ENCODE measurements at regions not wholly inside any gene's neighbourhood (a gene's known extent, or its start where the extent isn't known, plus 50 kb on each side); places are given as distances from the start of the nearest gene placed in this dataset.
"Not testable (repeated sequence)": the region's sequence is repeated elsewhere in the genome, so short reads cannot be mapped to it uniquely, and the experiment has no call there.

DNA sequence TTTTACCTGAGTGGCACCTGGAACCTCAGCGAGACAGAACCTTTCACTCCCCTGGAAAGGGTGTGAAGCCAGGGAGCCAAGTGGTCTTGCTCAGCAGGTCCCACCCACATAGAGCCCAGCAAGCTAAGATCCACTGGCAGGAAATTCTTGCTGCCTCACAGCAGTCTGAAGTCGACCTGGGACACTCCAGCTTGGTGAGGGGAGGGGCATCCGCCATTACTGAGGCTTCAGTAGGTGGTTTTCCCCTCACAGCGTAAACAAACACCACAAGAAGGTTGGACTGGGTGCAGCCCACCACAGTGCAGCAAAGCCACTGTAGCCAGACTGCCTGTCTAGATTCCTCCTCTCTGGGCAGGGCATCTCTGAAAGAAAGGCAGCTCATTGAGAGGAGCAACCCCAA lies 134.7 kb upstream of the RSPO3 start:
- TF ChIP-seq, protein P1, sequence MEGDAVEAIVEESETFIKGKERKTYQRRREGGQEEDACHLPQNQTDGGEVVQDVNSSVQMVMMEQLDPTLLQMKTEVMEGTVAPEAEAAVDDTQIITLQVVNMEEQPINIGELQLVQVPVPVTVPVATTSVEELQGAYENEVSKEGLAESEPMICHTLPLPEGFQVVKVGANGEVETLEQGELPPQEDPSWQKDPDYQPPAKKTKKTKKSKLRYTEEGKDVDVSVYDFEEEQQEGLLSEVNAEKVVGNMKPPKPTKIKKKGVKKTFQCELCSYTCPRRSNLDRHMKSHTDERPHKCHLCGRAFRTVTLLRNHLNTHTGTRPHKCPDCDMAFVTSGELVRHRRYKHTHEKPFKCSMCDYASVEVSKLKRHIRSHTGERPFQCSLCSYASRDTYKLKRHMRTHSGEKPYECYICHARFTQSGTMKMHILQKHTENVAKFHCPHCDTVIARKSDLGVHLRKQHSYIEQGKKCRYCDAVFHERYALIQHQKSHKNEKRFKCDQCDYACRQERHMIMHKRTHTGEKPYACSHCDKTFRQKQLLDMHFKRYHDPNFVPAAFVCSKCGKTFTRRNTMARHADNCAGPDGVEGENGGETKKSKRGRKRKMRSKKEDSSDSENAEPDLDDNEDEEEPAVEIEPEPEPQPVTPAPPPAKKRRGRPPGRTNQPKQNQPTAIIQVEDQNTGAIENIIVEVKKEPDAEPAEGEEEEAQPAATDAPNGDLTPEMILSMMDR (IDR thresholded peaks at IDR 0.05; ENCODE audit: extremely low read depth, insufficient read depth, missing control alignments), result no peak
- DNase-seq (ENCODE audit: low spot score), result no peak
- in situ Hi-C loops (cut with MboI; ENCODE audit: low pct_unique_long_range_greater_than_20kb, low sequenced_read_pairs, unreplicated experiment), result no loop called here

DNA sequence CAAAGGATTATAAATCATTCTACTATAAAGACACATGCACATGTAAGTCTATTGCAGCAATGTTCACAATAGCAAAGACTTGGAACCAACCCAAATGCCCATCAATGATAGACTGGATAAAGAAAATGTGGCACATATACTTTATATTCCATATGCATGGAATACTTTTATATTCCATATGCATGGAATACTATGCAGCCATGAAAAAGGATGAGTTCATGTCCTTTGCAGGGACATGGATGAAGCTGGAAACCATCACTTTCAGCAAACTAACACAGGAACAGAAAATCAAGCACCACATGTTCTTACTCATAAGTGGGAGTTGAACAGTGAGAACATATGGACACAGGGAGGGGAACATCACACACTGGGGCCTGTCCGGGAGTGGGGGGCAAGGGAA lies 130.3 kb upstream of the RSPO3 start:
- DNase-seq (ENCODE audit: low spot score); in situ Hi-C loops (cut with MboI; ENCODE audit: low pct_unique_long_range_greater_than_20kb, low sequenced_read_pairs, unreplicated experiment): not testable (repeated sequence)

DNA sequence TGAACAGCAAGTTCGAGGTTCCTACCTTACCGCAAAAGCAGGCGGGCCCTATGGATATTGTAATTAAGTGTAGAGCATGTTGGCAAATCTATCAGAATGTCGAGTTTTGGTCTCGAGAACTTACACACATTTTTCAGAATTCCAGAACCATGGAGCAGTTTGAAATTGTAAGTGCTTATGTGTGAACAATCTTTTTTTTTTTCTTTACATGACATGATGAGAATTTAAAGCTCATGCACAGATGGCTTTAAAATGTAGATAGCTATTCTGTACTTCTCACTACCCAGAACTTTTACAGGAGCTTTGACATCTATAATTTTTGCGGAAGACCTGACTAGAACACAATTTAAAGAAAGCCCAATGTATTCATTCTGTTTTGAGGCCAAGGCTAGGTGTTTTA lies 117.8 kb upstream of the RSPO3 start:
- no peak for DNase-seq (ENCODE audit: low spot score)
- in situ Hi-C loops (cut with MboI; ENCODE audit: low pct_unique_long_range_greater_than_20kb, low sequenced_read_pairs, unreplicated experiment), result no loop called here
- TF ChIP-seq, protein P1 (IDR thresholded peaks at IDR 0.05; ENCODE audit: extremely low read depth, insufficient read depth, missing control alignments), result no peak

DNA sequence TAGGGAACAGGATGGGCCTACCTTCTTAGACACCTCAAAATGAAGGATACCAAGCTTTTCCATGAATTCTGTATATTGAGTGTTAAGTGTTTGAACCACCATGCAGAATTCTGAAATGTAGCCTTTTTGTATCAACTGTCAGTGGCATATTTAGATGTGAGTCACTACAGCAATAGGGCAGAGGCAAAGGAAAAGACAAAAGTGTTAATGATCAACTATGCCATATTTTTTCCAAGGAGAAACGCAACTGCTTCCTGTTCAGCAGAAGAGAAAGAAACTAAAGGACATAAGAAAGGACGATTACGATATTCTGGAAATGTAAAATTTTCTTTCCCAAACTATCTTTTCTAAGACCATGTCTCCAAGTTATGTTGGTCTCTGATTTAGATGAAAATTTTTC lies 104.6 kb upstream of the RSPO3 start:
- TF ChIP-seq, protein P1 (IDR thresholded peaks at IDR 0.05; ENCODE audit: extremely low read depth, insufficient read depth, missing control alignments), result no peak
- DNase-seq (ENCODE audit: low spot score), result no peak
- in situ Hi-C loops (cut with MboI; ENCODE audit: low pct_unique_long_range_greater_than_20kb, low sequenced_read_pairs, unreplicated experiment), result no loop called here

DNA sequence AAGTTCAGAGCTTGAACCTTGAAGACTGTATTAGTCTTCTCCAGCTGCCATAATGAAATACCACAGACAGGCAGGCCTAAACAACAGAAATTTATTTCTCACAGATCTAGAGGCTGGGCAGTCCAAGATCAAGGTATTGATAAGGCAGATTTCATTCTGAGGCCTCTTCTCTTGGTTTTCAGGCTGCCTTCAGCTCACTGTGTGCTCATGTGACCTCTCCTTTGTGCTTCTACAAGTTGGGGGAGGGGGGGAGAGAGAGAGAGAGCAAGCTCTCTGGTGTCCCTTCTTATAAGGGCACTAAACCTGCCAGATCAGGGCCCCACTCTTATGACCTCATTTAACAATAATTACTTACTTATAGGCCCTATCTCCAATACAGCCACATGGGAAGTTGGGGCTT lies 102.6 kb upstream of the RSPO3 start:
- no peak for DNase-seq (ENCODE audit: low spot score)
- in situ Hi-C loops (cut with MboI; ENCODE audit: low pct_unique_long_range_greater_than_20kb, low sequenced_read_pairs, unreplicated experiment), result no loop called here
- TF ChIP-seq, protein P1 (IDR thresholded peaks at IDR 0.05; ENCODE audit: extremely low read depth, insufficient read depth, missing control alignments), result no peak

DNA sequence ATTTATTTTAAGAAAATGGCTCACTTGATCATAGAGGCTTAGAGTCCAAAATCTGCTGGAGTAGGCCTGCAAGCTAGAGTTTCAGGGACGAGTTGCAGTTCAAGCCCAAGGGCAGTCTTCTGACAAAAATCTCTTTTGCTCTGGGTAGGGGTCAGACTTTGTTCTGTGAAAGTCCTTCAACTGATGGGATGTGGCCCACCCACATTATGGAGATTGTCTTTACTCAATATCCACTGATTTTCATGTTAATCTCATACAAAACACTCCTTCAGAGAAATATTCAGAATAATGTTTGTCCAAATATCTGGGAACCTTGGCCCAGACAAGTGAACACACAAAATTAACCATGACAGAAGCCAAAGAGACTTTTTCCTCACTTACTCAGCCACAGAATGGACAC lies 98.6 kb upstream of the RSPO3 start:
- TF ChIP-seq, protein P1 (IDR thresholded peaks at IDR 0.05; ENCODE audit: extremely low read depth, insufficient read depth, missing control alignments), result no peak
- in situ Hi-C loops (cut with MboI; ENCODE audit: low pct_unique_long_range_greater_than_20kb, low sequenced_read_pairs, unreplicated experiment), result no loop called here

DNA sequence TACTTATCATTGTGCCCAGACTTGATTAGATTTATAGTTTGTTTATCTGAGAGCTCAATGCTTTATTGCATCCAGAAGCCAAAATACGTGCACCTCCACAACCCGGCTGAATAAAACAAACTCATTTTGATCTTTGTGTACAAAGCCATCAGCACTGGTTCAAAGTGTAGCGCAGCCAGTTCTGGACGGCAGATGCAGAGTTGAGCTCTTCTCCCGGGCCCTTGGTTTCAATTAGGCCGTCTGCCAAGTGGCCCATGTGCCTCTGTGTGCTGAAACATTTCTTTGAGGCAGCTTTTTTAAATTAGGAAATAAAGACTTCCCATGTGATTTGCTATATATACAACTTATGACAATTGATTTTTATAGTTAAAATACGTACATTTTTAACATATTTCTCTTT lies 96.2 kb upstream of the RSPO3 start:
- DNase-seq (ENCODE audit: low spot score), result no peak
- TF ChIP-seq, protein P1 (IDR thresholded peaks at IDR 0.05; ENCODE audit: extremely low read depth, insufficient read depth, missing control alignments), result no peak
- in situ Hi-C loops (cut with MboI; ENCODE audit: low pct_unique_long_range_greater_than_20kb, low sequenced_read_pairs, unreplicated experiment), result no loop called here

More for the DNA sequence above, 98.6 kb upstream of the RSPO3 start:
- DNase-seq (ENCODE audit: low spot score), result no peak

Data from GM13977 (cell line).